ENCODE measurements at regions not wholly inside any gene's neighbourhood (a gene's known extent, or its start where the extent isn't known, plus 50 kb on each side); places are given as distances from the start of the nearest gene placed in this dataset.

DNA sequence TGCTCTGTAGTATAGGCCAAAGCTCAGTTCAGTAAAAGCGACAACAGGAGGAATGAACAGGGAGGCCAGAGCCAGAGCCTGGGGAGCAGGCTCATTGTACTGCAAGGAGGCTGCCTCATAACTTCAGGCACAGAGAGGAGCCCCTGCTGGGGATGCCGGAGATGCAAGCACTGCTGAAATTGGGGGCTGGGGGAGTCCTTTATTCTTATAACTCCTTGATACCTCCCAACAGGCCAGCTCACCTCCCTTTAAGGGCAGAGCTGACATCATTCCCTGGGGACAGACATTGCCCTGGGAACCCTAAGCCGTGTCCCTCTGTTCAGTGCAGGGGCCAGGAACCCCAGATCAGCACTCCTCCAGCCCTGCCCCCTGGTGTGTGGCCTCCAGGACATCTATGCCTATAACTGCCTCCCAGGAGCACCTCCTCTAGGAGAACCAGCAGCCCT lies 83.8 kb upstream of the MRPS22 start:
- TF ChIP-seq CTCF (conservative IDR thresholded peaks at IDR 0.05; ENCODE audit: low read length), result no peak
- no peak for DNase-seq (ENCODE audit: low read depth)
- no peak overlapping the region for H3K4me3 ChIP-seq (ENCODE audit: low read length)

DNA sequence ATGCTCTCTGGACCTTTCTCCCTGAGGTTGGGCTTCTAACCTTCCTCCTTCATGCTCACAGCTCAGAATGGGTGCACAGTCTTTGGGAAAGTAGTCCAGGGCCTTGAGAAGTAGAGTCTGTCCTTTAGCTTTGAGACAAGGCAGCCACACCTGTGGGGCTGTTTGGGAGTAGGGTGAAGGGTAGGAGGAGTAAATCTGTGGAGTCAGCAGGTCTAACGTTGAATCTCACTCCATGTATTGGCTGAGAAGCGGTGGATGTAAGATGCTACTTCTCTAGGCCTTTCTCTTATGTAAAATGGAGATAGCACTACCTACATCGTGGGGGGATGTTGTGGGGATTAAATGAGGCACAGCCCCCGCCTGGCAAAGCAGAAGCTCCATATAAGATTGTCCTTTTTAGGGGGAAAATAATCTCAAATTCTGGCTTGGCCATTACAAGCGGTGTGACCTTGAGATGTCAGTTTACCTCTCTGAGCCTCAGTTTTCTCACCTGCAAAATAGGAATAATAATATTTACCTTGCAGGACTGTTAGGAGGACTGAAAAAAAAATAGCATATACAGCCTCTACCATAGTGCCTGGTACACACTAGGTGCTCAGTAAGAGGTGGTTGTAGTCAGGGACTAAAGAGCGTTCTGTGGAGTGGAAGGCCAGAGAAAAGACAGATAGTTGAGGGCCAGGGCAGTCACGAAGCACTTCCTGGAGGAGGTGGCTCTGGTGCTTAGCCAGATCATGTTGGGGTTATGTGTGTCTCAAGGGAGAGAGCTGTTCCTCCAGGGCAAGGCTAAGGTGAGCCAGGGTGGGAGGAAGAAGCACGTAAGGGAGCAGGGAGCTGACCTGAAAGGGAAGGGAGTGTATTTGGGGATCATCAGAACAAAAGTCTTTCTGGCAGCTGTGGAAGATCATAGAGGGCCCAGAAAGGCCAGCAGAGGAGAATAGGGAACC lies 82.8 kb upstream of the MRPS22 start:
- TF ChIP-seq CTCF (conservative IDR thresholded peaks at IDR 0.05; ENCODE audit: low read length), result no peak
- no peak for DNase-seq (ENCODE audit: low read depth)
- H3K4me3 ChIP-seq (ENCODE audit: low read length), result no peak overlapping the region

- no peak for DNase-seq (ENCODE audit: low read depth)
Observed at GRCh38 chr3:139261754-139262586, 81.8 kb upstream of the MRPS22 start.

GRCh38 chr3:139263798-139264197 lies 80.0 kb upstream of the MRPS22 start:
- no peak for DNase-seq (ENCODE audit: low read depth)
- H3K4me3 ChIP-seq (ENCODE audit: low read length), result no peak overlapping the region
- no peak for TF ChIP-seq CTCF (conservative IDR thresholded peaks at IDR 0.05; ENCODE audit: low read length)

More at GRCh38 chr3:139261754-139262586, 81.8 kb upstream of the MRPS22 start:
- TF ChIP-seq CTCF (conservative IDR thresholded peaks at IDR 0.05; ENCODE audit: low read length), result no peak
- no peak overlapping the region for H3K4me3 ChIP-seq (ENCODE audit: low read length)

- TF ChIP-seq CTCF (conservative IDR thresholded peaks at IDR 0.05; ENCODE audit: low read length), result no peak
- no peak overlapping the region for H3K4me3 ChIP-seq (ENCODE audit: low read length)
- DNase-seq (ENCODE audit: low read depth), result no peak
Observed at GRCh38 chr3:139264375-139264774, 79.4 kb upstream of the MRPS22 start.

- H3K4me3 ChIP-seq (ENCODE audit: low read length), result no peak overlapping the region
- no peak for TF ChIP-seq CTCF (conservative IDR thresholded peaks at IDR 0.05; ENCODE audit: low read length)
- no peak for DNase-seq (ENCODE audit: low read depth)
Observed at GRCh38 chr3:139265131-139266016, 78.4 kb upstream of the MRPS22 start.

All from AG10803 (cell line).